RWPE2 (cell line): ENCODE measurements at regions not wholly inside any gene's neighbourhood (a gene's known extent, or its start where the extent isn't known, plus 50 kb on each side); places are given as distances from the start of the nearest gene placed in this dataset.
"Not testable (repeated sequence)": the region's sequence is repeated elsewhere in the genome, so short reads cannot be mapped to it uniquely, and the experiment has no call there.

ENCODE experiments used
- ATAC-seq: fragments of 200-7000 bp; cut with Tn5 transposase; 3 replicates; pipeline ENCODE4 v1.9.1; 2021; ENCODE audit warnings: low read depth
- DNase-seq: peaks from one replicate; pipeline ENCODE4 v3.0.0-alpha.2; 2020; ENCODE audit warnings: low spot score
- H3K27ac ChIP-seq: fragments of 450-650 bp; 2 replicates; pipeline ENCODE4 v1.5.1; 2017; ENCODE audit warnings: mild to moderate bottlenecking; ENCODE audit not compliant: poor library complexity, severe bottlenecking
- H3K27me3 ChIP-seq: fragments of 250-450 bp; sonication (Bioruptor Pico); 2 replicates; pipeline ENCODE4 v1.5.1; 2021; ENCODE audit warnings: mild to moderate bottlenecking, moderate library complexity; ENCODE audit not compliant: insufficient read depth, poor library complexity, severe bottlenecking
- H3K36me3 ChIP-seq: fragments of 250-450 bp; sonication (Bioruptor Pico); 2 replicates; pipeline ENCODE4 v1.5.1; 2020; ENCODE audit warnings: low read depth, mild to moderate bottlenecking, moderate library complexity
- H3K4me1 ChIP-seq: fragments of 250-450 bp; sonication (Bioruptor Pico); 2 replicates; pipeline ENCODE4 v1.5.1; 2021; ENCODE audit warnings: mild to moderate bottlenecking, moderate library complexity; ENCODE audit not compliant: insufficient read depth, poor library complexity, severe bottlenecking
- H3K4me3 ChIP-seq: fragments of 250-450 bp; sonication (Bioruptor Pico); 2 replicates; pipeline ENCODE4 v1.5.1; 2021; ENCODE audit warnings: mild to moderate bottlenecking, moderate library complexity; ENCODE audit not compliant: severe bottlenecking
- H3K9me3 ChIP-seq: fragments of 250-450 bp; sonication (Bioruptor Pico); 2 replicates; pipeline ENCODE4 v1.5.1; 2021; ENCODE audit warnings: mild to moderate bottlenecking, moderate library complexity; ENCODE audit not compliant: severe bottlenecking
- CTCF ChIP-seq: fragments of 450-650 bp; IDR thresholded peaks from one replicate; pipeline ENCODE4 v1.5.1; 2017; ENCODE audit warnings: mild to moderate bottlenecking, moderate library complexity; ENCODE audit not compliant: poor library complexity, severe bottlenecking

GRCh38 chr4:52376132-52376704 lies 282.9 kb downstream of the USP46 start:
- ATAC-seq, result no peak
- Histone ChIP-seq H3K9me3 (no peaks in the 10 kb centered on the region), H3K27ac (no peak overlapping the region), H3K27me3 (no peaks in the 10 kb centered on the region), H3K4me1 (no peaks in the 10 kb centered on the region), H3K4me3 (no peak overlapping the region), H3K36me3 (no peaks in the 10 kb centered on the region)
- DNase-seq, result no peak
- TF ChIP-seq CTCF, result peak; percentile 69

GRCh38 chr4:52377563-52377962 lies 281.5 kb downstream of the USP46 start:
- no peak for TF ChIP-seq CTCF
- ATAC-seq (no peak), DNase-seq (no peak)
- no peak overlapping the region for H3K27ac ChIP-seq
- H3K4me1 ChIP-seq, result no peaks in the 10 kb centered on the region
- no peak overlapping the region for H3K4me3 ChIP-seq
- no peaks in the 10 kb centered on the region for H3K27me3 ChIP-seq
- H3K36me3 ChIP-seq, result no peaks in the 10 kb centered on the region
- no peaks in the 10 kb centered on the region for H3K9me3 ChIP-seq

GRCh38 chr4:52407545-52407944 lies 251.6 kb downstream of the USP46 start:
- DNase-seq (no peak), ATAC-seq (peak; percentile 88)
- H3K36me3 ChIP-seq, result no peaks in the 10 kb centered on the region
- no peaks in the 10 kb centered on the region for H3K9me3 ChIP-seq
- H3K4me1 ChIP-seq, result peaks cover 4% of the 10 kb centered on the region
- TF ChIP-seq CTCF, result no peak
- H3K27ac ChIP-seq, result no peak overlapping the region
- H3K27me3 ChIP-seq, result no peaks in the 10 kb centered on the region
- no peak overlapping the region for H3K4me3 ChIP-seq

GRCh38 chr4:52408032-52408431 lies 251.1 kb downstream of the USP46 start:
- no peak for DNase-seq
- peaks cover 4% of the 10 kb centered on the region for H3K4me1 ChIP-seq
- no peak for ATAC-seq
- H3K9me3 ChIP-seq, result no peaks in the 10 kb centered on the region
- H3K36me3 ChIP-seq, result no peaks in the 10 kb centered on the region
- H3K27ac ChIP-seq, result no peak overlapping the region
- H3K27me3 ChIP-seq, result no peaks in the 10 kb centered on the region
- no peak for TF ChIP-seq CTCF
- no peak overlapping the region for H3K4me3 ChIP-seq

GRCh38 chr4:52408471-52408870 lies 250.6 kb downstream of the USP46 start:
- H3K27me3 ChIP-seq, result no peaks in the 10 kb centered on the region
- no peak overlapping the region for H3K4me3 ChIP-seq
- no peak for TF ChIP-seq CTCF
- H3K36me3 ChIP-seq, result no peaks in the 10 kb centered on the region
- no peak overlapping the region for H3K27ac ChIP-seq
- no peaks in the 10 kb centered on the region for H3K9me3 ChIP-seq
- no peak for ATAC-seq
- DNase-seq, result no peak
- peaks cover 4% of the 10 kb centered on the region for H3K4me1 ChIP-seq

- not testable (repeated sequence) for ATAC-seq, H3K27ac ChIP-seq, DNase-seq
Observed at GRCh38 chr4:52409766-52410165, 249.3 kb downstream of the USP46 start.

More at GRCh38 chr4:52409766-52410165, 249.3 kb downstream of the USP46 start:
- H3K36me3 ChIP-seq, H3K4me1 ChIP-seq, H3K9me3 ChIP-seq, H3K4me3 ChIP-seq, H3K27me3 ChIP-seq: not testable (repeated sequence)
